ENCODE measurements at regions not wholly inside any gene's neighbourhood (a gene's known extent, or its start where the extent isn't known, plus 50 kb on each side); places are given as distances from the start of the nearest gene placed in this dataset.

DNA sequence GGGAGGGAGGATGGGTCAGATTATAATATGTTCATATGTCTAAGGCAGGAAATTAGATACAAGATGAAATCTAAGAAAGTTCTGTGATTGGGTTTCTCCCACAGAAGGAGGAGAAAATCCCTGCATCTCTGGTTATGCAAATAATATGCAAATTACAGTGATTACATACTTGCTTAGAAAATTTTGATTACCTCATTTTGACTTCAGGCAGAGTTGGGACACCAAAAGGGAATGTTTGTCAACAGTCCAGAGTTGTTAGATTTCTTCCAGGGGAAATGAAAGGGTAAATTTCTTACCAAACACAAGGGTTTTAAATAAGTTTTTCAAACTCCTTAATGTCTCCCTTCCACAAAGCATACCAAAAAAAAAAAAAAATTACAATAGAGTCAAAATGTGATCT lies 101.4 kb upstream of the STEAP1B start:
- TF ChIP-seq, protein P1, sequence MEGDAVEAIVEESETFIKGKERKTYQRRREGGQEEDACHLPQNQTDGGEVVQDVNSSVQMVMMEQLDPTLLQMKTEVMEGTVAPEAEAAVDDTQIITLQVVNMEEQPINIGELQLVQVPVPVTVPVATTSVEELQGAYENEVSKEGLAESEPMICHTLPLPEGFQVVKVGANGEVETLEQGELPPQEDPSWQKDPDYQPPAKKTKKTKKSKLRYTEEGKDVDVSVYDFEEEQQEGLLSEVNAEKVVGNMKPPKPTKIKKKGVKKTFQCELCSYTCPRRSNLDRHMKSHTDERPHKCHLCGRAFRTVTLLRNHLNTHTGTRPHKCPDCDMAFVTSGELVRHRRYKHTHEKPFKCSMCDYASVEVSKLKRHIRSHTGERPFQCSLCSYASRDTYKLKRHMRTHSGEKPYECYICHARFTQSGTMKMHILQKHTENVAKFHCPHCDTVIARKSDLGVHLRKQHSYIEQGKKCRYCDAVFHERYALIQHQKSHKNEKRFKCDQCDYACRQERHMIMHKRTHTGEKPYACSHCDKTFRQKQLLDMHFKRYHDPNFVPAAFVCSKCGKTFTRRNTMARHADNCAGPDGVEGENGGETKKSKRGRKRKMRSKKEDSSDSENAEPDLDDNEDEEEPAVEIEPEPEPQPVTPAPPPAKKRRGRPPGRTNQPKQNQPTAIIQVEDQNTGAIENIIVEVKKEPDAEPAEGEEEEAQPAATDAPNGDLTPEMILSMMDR (IDR thresholded peaks at IDR 0.05; ENCODE audit: insufficient read depth, low read depth, low read length) = no peak
- CTCF ChIA-PET = no interaction called here
- Histone ChIP-seq H3K36me3 (ENCODE audit: control insufficient read depth, insufficient read depth, low read length) (no peaks in the 10 kb centered on the region), H3K4me3 (ENCODE audit: low read depth, low read length) (no peak overlapping the region), H3K27me3 (ENCODE audit: control insufficient read depth, insufficient read depth, low read length) (no peaks in the 10 kb centered on the region)
- POLR2A ChIA-PET = no interaction called here
- no peak for DNase-seq (ENCODE audit: low read depth)

- no peak for DNase-seq (ENCODE audit: low read depth)
- Histone ChIP-seq H3K27me3 (ENCODE audit: control insufficient read depth, insufficient read depth, low read length) (no peaks in the 10 kb centered on the region), H3K36me3 (ENCODE audit: control insufficient read depth, insufficient read depth, low read length) (no peaks in the 10 kb centered on the region), H3K4me3 (ENCODE audit: low read depth, low read length) (no peak overlapping the region)
- ChIA-PET CTCF (no interaction called here), POLR2A (no interaction called here)
- TF ChIP-seq, protein P1 (IDR thresholded peaks at IDR 0.05; ENCODE audit: insufficient read depth, low read depth, low read length) = no peak
Observed at GRCh38 chr7:22601003-22601402, 101.0 kb upstream of the STEAP1B start.

- CTCF ChIA-PET = interaction anchor here (1.1 kb wide), 1 partner anchor 36 kb away, joined by 3 read pairs; no protein-coding TSS in a partner anchor
- POLR2A ChIA-PET = no interaction called here
- Histone ChIP-seq H3K27me3 (ENCODE audit: control insufficient read depth, insufficient read depth, low read length) (no peaks in the 10 kb centered on the region), H3K36me3 (ENCODE audit: control insufficient read depth, insufficient read depth, low read length) (no peaks in the 10 kb centered on the region), H3K4me3 (ENCODE audit: low read depth, low read length) (no peak overlapping the region)
- no peak for DNase-seq (ENCODE audit: low read depth)
- TF ChIP-seq, protein P1 (IDR thresholded peaks at IDR 0.05; ENCODE audit: insufficient read depth, low read depth, low read length) = no peak
Observed at GRCh38 chr7:22598318-22598920, 98.4 kb upstream of the STEAP1B start.

DNA sequence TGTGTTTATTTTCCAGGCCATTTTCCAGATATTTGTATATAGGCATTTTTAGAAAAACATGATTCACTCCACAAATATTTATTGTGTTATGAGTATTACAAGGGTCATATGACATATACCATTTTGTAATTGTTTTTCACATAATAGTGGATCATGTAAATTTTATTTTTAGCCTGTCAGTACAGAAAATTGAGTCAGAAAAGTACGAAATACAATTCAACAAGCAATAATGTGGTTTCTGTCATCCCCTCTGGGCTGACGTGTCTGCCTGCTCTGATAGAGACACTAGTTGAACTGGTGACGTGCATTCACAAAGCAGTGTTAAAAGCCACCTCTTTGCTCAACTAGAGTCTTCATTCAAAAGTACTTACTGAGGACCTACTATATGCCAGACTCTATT lies 97.9 kb upstream of the STEAP1B start:
- DNase-seq (ENCODE audit: low read depth) = no peak
- POLR2A ChIA-PET = no interaction called here
- TF ChIP-seq, protein P1 (IDR thresholded peaks at IDR 0.05; ENCODE audit: insufficient read depth, low read depth, low read length) = no peak
- no peaks in the 10 kb centered on the region for H3K36me3 ChIP-seq (ENCODE audit: control insufficient read depth, insufficient read depth, low read length)
- H3K4me3 ChIP-seq (ENCODE audit: low read depth, low read length) = no peak overlapping the region
- no peaks in the 10 kb centered on the region for H3K27me3 ChIP-seq (ENCODE audit: control insufficient read depth, insufficient read depth, low read length)
- CTCF ChIA-PET = interaction anchor here (1.1 kb wide), 1 partner anchor 35 kb away, joined by 3 read pairs; no protein-coding TSS in a partner anchor

- no peaks in the 10 kb centered on the region for H3K27me3 ChIP-seq (ENCODE audit: control insufficient read depth, insufficient read depth, low read length)
- no peaks in the 10 kb centered on the region for H3K36me3 ChIP-seq (ENCODE audit: control insufficient read depth, insufficient read depth, low read length)
- H3K4me3 ChIP-seq (ENCODE audit: low read depth, low read length) = no peak overlapping the region
- POLR2A ChIA-PET = no interaction called here
- CTCF ChIA-PET = no interaction called here
- TF ChIP-seq, protein P1 (IDR thresholded peaks at IDR 0.05; ENCODE audit: insufficient read depth, low read depth, low read length) = no peak
- no peak for DNase-seq (ENCODE audit: low read depth)
Observed at GRCh38 chr7:22596763-22597400, 96.9 kb upstream of the STEAP1B start.

Measured in BJ (cell line).